Hepatocyte (in vitro differentiated cells): ENCODE measurements at regions not wholly inside any gene's neighbourhood (a gene's known extent, or its start where the extent isn't known, plus 50 kb on each side); places are given as distances from the start of the nearest gene placed in this dataset.
A peak's percentile ranks its signal among the peaks of the same experiment; 100 is the strongest.

ENCODE experiments used
- DNase-seq: peaks from one replicate; pipeline ENCODE4 v3.0.0-alpha.2; 2016; ENCODE audit warnings: low spot score
- H2AFZ ChIP-seq: fragments of 200-600 bp; sonication (generic); 2 replicates; pipeline ENCODE4 v1.6.0; 2016; ENCODE audit warnings: antibody characterized with exemption, mild to moderate bottlenecking
- H3K27ac ChIP-seq: fragments of 200-600 bp; sonication (generic); 2 replicates; pipeline ENCODE4 v1.5.1; 2016; ENCODE audit warnings: mild to moderate bottlenecking
- H3K27me3 ChIP-seq: fragments of 200-600 bp; sonication (generic); 2 replicates; pipeline ENCODE4 v1.6.1; 2016
- H3K36me3 ChIP-seq: fragments of 200-600 bp; sonication (generic); replicated peaks from 2 replicates; pipeline ENCODE4 v1.5.1; 2016; ENCODE audit warnings: low read depth; ENCODE audit not compliant: insufficient read depth
- H3K4me1 ChIP-seq: fragments of 200-600 bp; sonication (generic); 2 replicates; pipeline ENCODE4 v1.5.1; 2016; ENCODE audit warnings: mild to moderate bottlenecking, moderate library complexity; ENCODE audit not compliant: insufficient read depth
- H3K4me2 ChIP-seq: fragments of 200-600 bp; sonication (generic); 2 replicates; pipeline ENCODE4 v1.6.0; 2016
- H3K4me3 ChIP-seq: fragments of 200-600 bp; sonication (generic); 2 replicates; pipeline ENCODE4 v1.5.1; 2016; ENCODE audit warnings: mild to moderate bottlenecking
- H3K79me2 ChIP-seq: fragments of 200-600 bp; sonication (generic); 2 replicates; pipeline ENCODE4 v1.6.0; 2017; ENCODE audit warnings: mild to moderate bottlenecking
- H3K9me2 ChIP-seq: fragments of 200-600 bp; sonication (generic); replicated peaks from 2 replicates; pipeline ENCODE4 v1.6.0; 2017; ENCODE audit warnings: mild to moderate bottlenecking; ENCODE audit not compliant: insufficient read depth
- H3K9me3 ChIP-seq: fragments of 200-600 bp; sonication (generic); 2 replicates; pipeline ENCODE4 v1.5.1; 2016; ENCODE audit warnings: low read depth, mild to moderate bottlenecking
- H4K20me1 ChIP-seq: fragments of 200-600 bp; sonication (generic); 2 replicates; pipeline ENCODE4 v1.6.0; 2016; ENCODE audit warnings: mild to moderate bottlenecking; ENCODE audit not compliant: insufficient read depth, poor library complexity, severe bottlenecking
- EZH2 ChIP-seq: fragments of 200-600 bp; sonication (generic); IDR thresholded peaks from 2 replicates; pipeline ENCODE4 v1.6.1; 2016; ENCODE audit warnings: antibody characterized with exemption, mild to moderate bottlenecking, borderline replicate concordance
- EZH2phosphoT487 ChIP-seq: fragments of 200-600 bp; sonication (generic); IDR thresholded peaks from one replicate; pipeline ENCODE4 v1.6.1; 2018; ENCODE audit warnings: antibody characterized with exemption, mild to moderate bottlenecking, low read depth, moderate library complexity; ENCODE audit not compliant: unreplicated experiment, severe bottlenecking
- WGBS: methylation state at CpG from one replicate; pipeline ENCODE4 v1.1.6; 2016; ENCODE audit warnings: low lambda C conversion rate; ENCODE audit errors: missing lambda C conversion rate; 5-methylcytosine and 5-hydroxymethylcytosine counted together
- TF ChIP-seq, protein P1 (sequence below): fragments of 200-600 bp; sonication (generic); IDR thresholded peaks from 2 replicates; pipeline ENCODE4 v1.5.1; 2016; ENCODE audit warnings: antibody characterized with exemption, mild to moderate bottlenecking; ENCODE audit not compliant: poor library complexity

DNA sequence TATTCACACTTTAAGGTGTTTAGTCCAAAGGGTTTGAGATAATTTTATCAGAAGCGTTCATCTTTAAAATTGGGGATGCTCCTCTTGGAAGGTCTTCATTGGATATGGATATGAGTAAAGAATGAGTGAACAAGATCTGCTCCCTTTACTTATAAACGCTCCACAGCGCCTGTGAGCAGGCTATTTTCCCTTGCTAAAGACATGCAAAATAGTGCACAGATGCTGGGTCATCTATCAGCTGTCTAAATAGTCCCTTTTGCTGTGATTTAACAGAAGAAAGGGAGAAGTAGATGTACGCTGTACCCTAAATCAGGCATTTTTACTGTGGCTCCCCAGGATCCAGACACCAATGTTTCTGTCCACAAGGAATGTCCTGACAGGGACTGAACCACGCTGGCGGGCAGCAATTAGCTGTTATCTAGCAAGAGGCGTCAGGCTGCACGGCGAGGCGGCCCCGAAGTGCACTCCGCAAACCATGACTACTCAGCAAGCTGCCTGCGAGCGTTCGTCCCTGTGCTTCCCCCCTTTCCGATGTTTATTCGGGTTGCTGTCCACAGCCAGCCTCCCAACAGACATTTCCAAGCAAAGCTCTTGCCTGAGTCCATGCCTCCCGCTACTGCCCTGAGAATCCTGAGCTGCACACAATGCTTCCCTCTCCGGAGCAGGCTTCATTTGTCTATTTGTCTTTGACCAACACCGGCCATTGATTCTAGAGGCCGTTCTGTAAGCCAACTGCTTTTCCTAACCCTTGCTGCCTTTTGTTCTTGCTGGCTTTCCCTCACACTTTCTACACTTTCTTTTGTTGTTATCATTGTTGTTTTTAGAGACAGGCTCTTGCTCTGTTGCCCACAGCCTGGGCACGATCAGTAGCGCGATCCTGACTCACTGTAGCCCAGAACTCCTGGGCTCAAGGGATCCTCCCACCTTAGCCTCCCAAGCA, 55.7 kb upstream of the CNEP1R1 start:
- no peaks in the 10 kb centered on the region for H4K20me1 ChIP-seq
- WGBS, result 41% methylated on average over 24 of the region's 24 CpGs

DNA sequence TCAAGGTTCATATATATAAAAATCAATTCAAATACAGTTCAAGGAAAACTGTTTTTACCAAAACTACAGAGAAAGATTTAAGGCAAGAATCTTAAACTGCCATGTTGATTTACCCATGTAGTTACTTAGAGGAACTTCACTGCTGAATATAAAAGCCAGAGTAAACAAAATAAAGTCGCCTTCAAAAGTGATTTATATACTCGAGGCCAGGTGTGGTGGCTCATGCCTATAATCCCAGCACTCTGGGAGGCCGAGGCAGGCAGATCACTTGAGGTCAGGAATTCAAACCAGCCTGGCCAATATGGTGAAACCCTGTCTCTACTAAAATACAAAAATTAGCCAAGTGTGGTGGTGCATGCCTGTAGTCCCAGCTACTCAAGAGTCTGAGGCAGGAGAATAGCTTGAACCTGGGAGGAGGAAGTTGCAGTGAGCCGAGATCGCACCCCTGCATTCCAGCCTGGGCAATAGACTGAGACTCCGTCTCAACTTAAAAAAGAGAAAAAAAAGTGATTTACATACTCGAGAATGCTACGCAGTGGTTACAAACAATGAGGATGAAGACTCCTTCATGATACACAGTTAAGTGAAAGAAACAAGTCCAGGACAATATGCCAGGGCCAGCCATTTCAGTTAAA, 54.1 kb upstream of the CNEP1R1 start:
- 76% methylated on average over 8 of the region's 8 CpGs for WGBS
- TF ChIP-seq, protein P1, sequence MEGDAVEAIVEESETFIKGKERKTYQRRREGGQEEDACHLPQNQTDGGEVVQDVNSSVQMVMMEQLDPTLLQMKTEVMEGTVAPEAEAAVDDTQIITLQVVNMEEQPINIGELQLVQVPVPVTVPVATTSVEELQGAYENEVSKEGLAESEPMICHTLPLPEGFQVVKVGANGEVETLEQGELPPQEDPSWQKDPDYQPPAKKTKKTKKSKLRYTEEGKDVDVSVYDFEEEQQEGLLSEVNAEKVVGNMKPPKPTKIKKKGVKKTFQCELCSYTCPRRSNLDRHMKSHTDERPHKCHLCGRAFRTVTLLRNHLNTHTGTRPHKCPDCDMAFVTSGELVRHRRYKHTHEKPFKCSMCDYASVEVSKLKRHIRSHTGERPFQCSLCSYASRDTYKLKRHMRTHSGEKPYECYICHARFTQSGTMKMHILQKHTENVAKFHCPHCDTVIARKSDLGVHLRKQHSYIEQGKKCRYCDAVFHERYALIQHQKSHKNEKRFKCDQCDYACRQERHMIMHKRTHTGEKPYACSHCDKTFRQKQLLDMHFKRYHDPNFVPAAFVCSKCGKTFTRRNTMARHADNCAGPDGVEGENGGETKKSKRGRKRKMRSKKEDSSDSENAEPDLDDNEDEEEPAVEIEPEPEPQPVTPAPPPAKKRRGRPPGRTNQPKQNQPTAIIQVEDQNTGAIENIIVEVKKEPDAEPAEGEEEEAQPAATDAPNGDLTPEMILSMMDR, result no peak
- TF ChIP-seq EZH2phosphoT487 (no peak), EZH2 (no peak)

More for the DNA sequence above, 55.7 kb upstream of the CNEP1R1 start:
- H3K9me3 ChIP-seq, result no peaks in the 10 kb centered on the region
- no peaks in the 10 kb centered on the region for H3K9me2 ChIP-seq
- no peaks in the 10 kb centered on the region for H3K79me2 ChIP-seq
- no peak overlapping the region for H3K27ac ChIP-seq
- DNase-seq, result peak; percentile 54
- peak overlapping the region; percentile 75 for H3K4me2 ChIP-seq
- H3K4me1 ChIP-seq, result no peaks in the 10 kb centered on the region
- H3K36me3 ChIP-seq, result no peaks in the 10 kb centered on the region
- H3K4me3 ChIP-seq, result no peak overlapping the region
- TF ChIP-seq EZH2phosphoT487 (no peak), EZH2 (no peak)
- TF ChIP-seq, protein P1, result no peak
- peak overlapping the region; percentile 49 for H2AFZ ChIP-seq
- H3K27me3 ChIP-seq, result no peaks in the 10 kb centered on the region

DNA sequence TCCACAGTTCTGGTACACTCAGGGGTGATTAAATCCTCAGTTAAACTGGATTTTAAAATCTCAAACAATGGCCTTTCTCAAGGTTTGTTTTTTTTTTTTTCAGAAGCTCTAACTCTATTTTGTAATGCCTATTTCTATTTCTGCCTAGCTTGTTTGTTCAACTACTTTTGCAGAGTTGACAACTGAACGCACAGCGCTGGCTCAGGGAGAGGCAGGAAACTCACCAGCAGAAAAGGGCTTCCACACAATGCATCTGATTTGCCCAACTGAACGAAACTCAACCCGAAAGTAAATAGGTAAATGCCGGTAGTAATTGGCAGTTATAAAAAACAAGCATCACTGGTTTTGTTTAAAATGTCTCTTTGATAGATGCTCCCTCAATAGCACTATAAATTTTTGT, 52.7 kb upstream of the CNEP1R1 start:
- 82% methylated on average over 5 of the region's 5 CpGs for WGBS
- TF ChIP-seq, protein P1, result no peak
- TF ChIP-seq EZH2, result no peak
- TF ChIP-seq EZH2phosphoT487, result no peak
- Histone ChIP-seq H4K20me1 (no peaks in the 10 kb centered on the region), H3K4me1 (no peaks in the 10 kb centered on the region), H3K27ac (no peak overlapping the region), H3K4me2 (no peak overlapping the region), H3K36me3 (no peaks in the 10 kb centered on the region), H3K9me2 (no peaks in the 10 kb centered on the region), H3K27me3 (no peaks in the 10 kb centered on the region), H3K4me3 (no peak overlapping the region), H2AFZ (no peak overlapping the region), H3K79me2 (no peaks in the 10 kb centered on the region), H3K9me3 (no peaks in the 10 kb centered on the region)
- no peak for DNase-seq

More for the DNA sequence above, 54.1 kb upstream of the CNEP1R1 start:
- H3K4me3 ChIP-seq, result no peak overlapping the region
- no peaks in the 10 kb centered on the region for H3K27me3 ChIP-seq
- no peaks in the 10 kb centered on the region for H3K79me2 ChIP-seq
- H3K9me3 ChIP-seq, result no peaks in the 10 kb centered on the region
- H3K4me1 ChIP-seq, result no peaks in the 10 kb centered on the region
- no peaks in the 10 kb centered on the region for H3K36me3 ChIP-seq
- H4K20me1 ChIP-seq, result no peaks in the 10 kb centered on the region
- no peak overlapping the region for H3K27ac ChIP-seq
- H3K4me2 ChIP-seq, result no peak overlapping the region
- no peak for DNase-seq
- H2AFZ ChIP-seq, result no peak overlapping the region
- no peaks in the 10 kb centered on the region for H3K9me2 ChIP-seq
